Keratinocyte (primary cell): ENCODE measurements at regions not wholly inside any gene's neighbourhood (a gene's known extent, or its start where the extent isn't known, plus 50 kb on each side); places are given as distances from the start of the nearest gene placed in this dataset.

Experiments
- DNase-seq: peaks from one replicate; pipeline ENCODE4 v3.0.0-alpha.2; 2011; ENCODE audit warnings: low read depth, missing footprints, low spot score
- FAIRE-seq: peaks from 2 replicates; lab custom pipeline; 2011; peaks lifted over from hg19 to GRCh38; lab: Jason Lieb, UNC
- H2AFZ ChIP-seq: 2 replicates; pipeline ENCODE4 v1.6.0; 2012; ENCODE audit warnings: low read length, control low read depth, inconsistent platforms; ENCODE audit not compliant: control insufficient read depth
- H3K27ac ChIP-seq: 2 replicates; pipeline ENCODE4 v1.5.1; 2011; ENCODE audit warnings: low read length; ENCODE audit not compliant: control insufficient read depth, insufficient read depth
- H3K27me3 ChIP-seq: 3 replicates; pipeline ENCODE4 v1.6.0; 2011; ENCODE audit warnings: low read length; ENCODE audit not compliant: control insufficient read depth, insufficient read depth; ENCODE audit errors: extremely low read depth
- H3K36me3 ChIP-seq, 2 experiments: 2 replicates in 1 of 2; 3 replicates in 1 of 2; pipeline ENCODE4 v1.5.1; 2011; ENCODE audit warnings: low read length in 2 of 2, mild to moderate bottlenecking in 1 of 2; ENCODE audit not compliant: control insufficient read depth in 2 of 2, insufficient read depth in 2 of 2; ENCODE audit errors: extremely low read depth in 1 of 2
- H3K4me1 ChIP-seq: 3 replicates; pipeline ENCODE4 v1.5.1; 2011; ENCODE audit warnings: low read length; ENCODE audit not compliant: control insufficient read depth, insufficient read depth; ENCODE audit errors: extremely low read depth
- H3K4me2 ChIP-seq: 3 replicates; pipeline ENCODE4 v1.6.0; 2011; ENCODE audit warnings: low read depth, low read length; ENCODE audit not compliant: control insufficient read depth, insufficient read depth; ENCODE audit errors: extremely low read depth
- H3K4me3 ChIP-seq, 3 experiments: fragments of 200-600 bp in 1 of 3; sonication (generic) in 1 of 3; 2 replicates in 2 of 3; 3 replicates in 1 of 3; pipeline ENCODE4 v1.5.1; 2011 to 2016; ENCODE audit warnings: low read length in 3 of 3, mild to moderate bottlenecking in 3 of 3, control low read depth in 2 of 3, inconsistent platforms in 1 of 3, low read depth in 1 of 3, mixed read lengths in 1 of 3, mixed run types in 1 of 3, moderate library complexity in 1 of 3; ENCODE audit not compliant: control insufficient read depth in 2 of 3, insufficient read depth in 2 of 3; ENCODE audit errors: extremely low read depth in 1 of 3
- H3K79me2 ChIP-seq: 2 replicates; pipeline ENCODE4 v1.6.0; 2012; ENCODE audit warnings: low read length; ENCODE audit not compliant: control insufficient read depth, insufficient read depth
- H3K9ac ChIP-seq: 3 replicates; pipeline ENCODE4 v1.6.0; 2011; ENCODE audit warnings: low read length; ENCODE audit not compliant: control insufficient read depth, insufficient read depth; ENCODE audit errors: extremely low read depth
- H3K9me1 ChIP-seq: 3 replicates; pipeline ENCODE4 v1.6.0; 2011; ENCODE audit warnings: low read length; ENCODE audit not compliant: control insufficient read depth, insufficient read depth; ENCODE audit errors: extremely low read depth
- H3K9me3 ChIP-seq: 2 replicates; pipeline ENCODE4 v1.5.1; 2012; ENCODE audit warnings: low read depth, low read length; ENCODE audit not compliant: control insufficient read depth
- H4K20me1 ChIP-seq: 3 replicates; pipeline ENCODE4 v1.6.0; 2011; ENCODE audit warnings: low read length; ENCODE audit not compliant: control insufficient read depth, insufficient read depth; ENCODE audit errors: extremely low read depth
- CTCF ChIP-seq, 3 experiments: IDR thresholded peaks in 1 of 3; conservative IDR thresholded peaks in 1 of 3; optimal IDR thresholded peaks in 1 of 3; 2 replicates in 2 of 3; 3 replicates in 1 of 3; pipeline versions ENCODE3 to v1.5.1; 2011; ENCODE audit warnings: low read length in 3 of 3, mild to moderate bottlenecking in 3 of 3, moderate library complexity in 2 of 3, control low read depth in 1 of 3, inconsistent platforms in 1 of 3; ENCODE audit not compliant: insufficient read depth in 2 of 3; ENCODE audit errors: extremely low read depth in 1 of 3
- EZH2 ChIP-seq: IDR thresholded peaks from one replicate; pipeline ENCODE4 v1.6.1; 2012; ENCODE audit warnings: inconsistent platforms, mild to moderate bottlenecking, low read length, moderate library complexity
- dilution Hi-C: fragments of 300-500 bp; cut with MboI; formaldehyde crosslinking; loops from one replicate; pipeline ENCODE4 v1.7.0; 2020; ENCODE audit warnings: low sequenced_read_pairs; ENCODE audit not compliant: extremely low pct_ligation_motif_present

GRCh38 chr4:116515959-116516358 is 569.4 kb downstream of the TRAM1L1 start:
- no peaks in the 10 kb centered on the region for H3K79me2 ChIP-seq
- no peaks in the 10 kb centered on the region for H3K9me1 ChIP-seq
- H3K4me3 ChIP-seq = no peak overlapping the region
- TF ChIP-seq CTCF (optimal IDR thresholded peaks at IDR 0.05 in 1 of 3, IDR thresholded peaks at IDR 0.05 in 1 of 3, conservative IDR thresholded peaks at IDR 0.05 in 1 of 3; ENCODE audit: extremely low read depth in 1 of 3, insufficient read depth in 2 of 3, low read length in 3 of 3) = no peak
- H3K36me3 ChIP-seq = no peaks in the 10 kb centered on the region
- no peak for DNase-seq
- no peaks in the 10 kb centered on the region for H3K4me1 ChIP-seq
- no peaks in the 10 kb centered on the region for H3K9me3 ChIP-seq
- no peaks in the 10 kb centered on the region for H3K27me3 ChIP-seq
- H4K20me1 ChIP-seq = no peaks in the 10 kb centered on the region
- no peak for FAIRE-seq
- no peak overlapping the region for H3K27ac ChIP-seq
- H2AFZ ChIP-seq = no peak overlapping the region
- H3K9ac ChIP-seq = no peak overlapping the region
- H3K4me2 ChIP-seq = no peak overlapping the region
- dilution Hi-C loops = no loop called here

- Histone ChIP-seq H3K79me2 (no peaks in the 10 kb centered on the region), H3K4me3 (no peak overlapping the region), H3K4me2 (no peak overlapping the region), H3K9me3 (no peaks in the 10 kb centered on the region), H3K9me1 (no peaks in the 10 kb centered on the region), H3K9ac (no peak overlapping the region), H3K27me3 (no peaks in the 10 kb centered on the region), H3K27ac (no peak overlapping the region), H4K20me1 (no peaks in the 10 kb centered on the region), H2AFZ (no peak overlapping the region), H3K4me1 (no peaks in the 10 kb centered on the region), H3K36me3 (no peaks in the 10 kb centered on the region)
- dilution Hi-C loops = no loop called here
- DNase-seq = no peak
- TF ChIP-seq EZH2 = no peak
- TF ChIP-seq CTCF (optimal IDR thresholded peaks at IDR 0.05 in 1 of 3, IDR thresholded peaks at IDR 0.05 in 1 of 3, conservative IDR thresholded peaks at IDR 0.05 in 1 of 3; ENCODE audit: extremely low read depth in 1 of 3, insufficient read depth in 2 of 3, low read length in 3 of 3) = no peak
- FAIRE-seq = no peak
Measured at GRCh38 chr4:116512552-116512951, 572.8 kb downstream of the TRAM1L1 start.
